Kidney (tissue), 13 donors: ENCODE measurements at regions not wholly inside any gene's neighbourhood (a gene's known extent, or its start where the extent isn't known, plus 50 kb on each side); places are given as distances from the start of the nearest gene placed in this dataset.

Source experiments
- DNase-seq, 5 donors: peaks; one replicate each; pipeline ENCODE4 v3.0.0-alpha.2; 2013 to 2020
- FAIRE-seq: peaks from 2 replicates; lab custom pipeline; 2012; peaks lifted over from hg19 to GRCh38; lab: Jason Lieb, UNC
- H3K27ac ChIP-seq, 2 donors: one replicate each; pipeline ENCODE4 v1.7.0; 2013; ENCODE audit warnings: low read depth in 2 of 2, low read length in 2 of 2, inconsistent platforms in 1 of 2
- H3K27me3 ChIP-seq: one replicate; pipeline ENCODE4 v1.7.1; 2013; ENCODE audit warnings: low read length, inconsistent platforms; ENCODE audit not compliant: control insufficient read depth, insufficient read depth
- H3K36me3 ChIP-seq, 3 donors: one replicate each; pipeline versions ENCODE4 v1.7.0 to v1.7.1; 2013; ENCODE audit warnings: low read length in 3 of 3, control low read depth in 1 of 3, inconsistent platforms in 1 of 3; ENCODE audit not compliant: insufficient read depth in 3 of 3, control insufficient read depth in 2 of 3
- H3K4me1 ChIP-seq, 3 donors: one replicate each; pipeline versions ENCODE4 v1.7.0 to v1.7.1; 2013; ENCODE audit warnings: low read length in 3 of 3, inconsistent platforms in 1 of 3, low read depth in 1 of 3; ENCODE audit not compliant: control insufficient read depth in 2 of 3, insufficient read depth in 2 of 3
- H3K4me3 ChIP-seq, 3 donors: one replicate each; pipeline versions ENCODE4 v1.7.0 to v1.8.1; 2013; ENCODE audit warnings: low read length in 3 of 3, control low read depth in 1 of 3, inconsistent platforms in 1 of 3
- H3K9ac ChIP-seq, 3 donors: one replicate each; pipeline versions ENCODE4 v1.7.0 to v1.7.1; 2013; ENCODE audit warnings: low read length in 3 of 3, control low read depth in 1 of 3, inconsistent platforms in 1 of 3
- H3K9me3 ChIP-seq, 3 donors: one replicate each; pipeline versions ENCODE4 v1.7.0 to v1.7.1; 2013; ENCODE audit warnings: low read length in 3 of 3, control low read depth in 1 of 3, inconsistent platforms in 1 of 3; ENCODE audit not compliant: control insufficient read depth in 2 of 3, insufficient read depth in 1 of 3
- CTCF ChIP-seq: IDR thresholded peaks from 3 replicates; pipeline ENCODE4 v1.5.1; 2012; ENCODE audit warnings: mild to moderate bottlenecking, moderate library complexity, borderline replicate concordance; ENCODE audit not compliant: insufficient read depth; ENCODE audit errors: extremely low read depth
- intact Hi-C: fragments of 100-400 bp; cut with DNase I; formaldehyde crosslinking; loops from one replicate; pipeline ENCODE4 v1.11.1; 2022
- donor health status: control.
- donor health status: control.
- donor health status: control.
- donor health status: control.
- donor health status: control.
- donor health status: DM: yes; HTN: yes; CAD: no.
- donor health status: Normal renal cell carcinoma (clear cell type).

DNA sequence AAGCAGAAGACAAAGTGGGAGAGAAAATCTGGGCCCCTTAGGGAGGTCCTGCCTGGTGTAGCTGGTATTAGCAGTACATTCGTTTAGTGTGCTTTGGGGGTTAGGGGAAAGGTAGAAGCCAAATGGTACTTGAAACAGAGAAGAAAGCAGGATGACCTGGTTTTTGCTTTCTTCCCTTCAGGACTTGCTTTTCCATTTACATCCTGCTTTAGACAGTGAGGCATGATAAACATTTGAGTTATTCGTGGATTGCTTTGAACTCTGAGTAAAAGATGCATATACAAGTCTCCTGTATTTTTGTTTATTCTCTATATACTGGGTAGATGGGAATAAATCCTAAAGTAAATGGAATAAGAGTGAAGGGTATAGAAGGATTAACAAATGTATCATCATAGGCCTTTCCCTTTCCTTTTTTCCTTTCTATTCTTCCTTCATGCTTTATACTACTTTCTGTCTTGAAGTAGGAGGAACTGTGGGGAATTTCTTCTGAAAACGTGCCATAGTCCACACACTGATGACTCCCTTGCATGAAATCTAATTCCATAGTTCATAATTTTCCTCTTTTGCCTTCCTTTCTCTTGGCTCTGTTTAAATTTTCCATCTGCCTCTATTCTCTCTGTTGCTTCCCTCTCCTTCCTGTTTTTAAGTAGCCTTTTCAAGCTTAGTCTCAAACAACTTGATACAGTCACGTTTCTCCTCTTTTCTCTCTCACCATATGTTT, 139.5 kb upstream of the RBMS3 start:
- Histone ChIP-seq H3K4me1 (peaks cover 0 to 7% (median 5%) of the 10 kb centered on the region in 3 donors), H3K9ac (no peak overlapping the region), H3K27me3 (no peaks in the 10 kb centered on the region), H3K27ac (peak overlapping the region in 1 of 2 donors; percentile 10), H3K9me3 (no peaks in the 10 kb centered on the region), H3K4me3 (no peak overlapping the region), H3K36me3 (no peaks in the 10 kb centered on the region)
- TF ChIP-seq CTCF, result no peak
- intact Hi-C loops, result no loop called here
- no peak for DNase-seq
- no peak for FAIRE-seq

- FAIRE-seq, result no peak
- H3K27ac ChIP-seq, result peak overlapping the region in 1 of 2 donors; percentile 10
- no peak for TF ChIP-seq CTCF
These were observed 139.0 kb upstream of the RBMS3 start for GRCh38 chr3:29141918-29142275.

GRCh38 chr3:29143151-29143550, 137.7 kb upstream of the RBMS3 start:
- no peak for TF ChIP-seq CTCF
- Histone ChIP-seq H3K27me3 (no peaks in the 10 kb centered on the region), H3K4me3 (no peak overlapping the region), H3K4me1 (peaks cover 0 to 7% (median 5%) of the 10 kb centered on the region in 3 donors), H3K9me3 (no peaks in the 10 kb centered on the region), H3K27ac (no peak overlapping the region), H3K9ac (no peak overlapping the region), H3K36me3 (no peaks in the 10 kb centered on the region)
- FAIRE-seq (no peak), DNase-seq (no peak)
- intact Hi-C loops, result no loop called here

More at GRCh38 chr3:29141918-29142275, 139.0 kb upstream of the RBMS3 start:
- DNase-seq, result no peak
- Histone ChIP-seq H3K4me3 (no peak overlapping the region), H3K36me3 (no peaks in the 10 kb centered on the region), H3K27me3 (no peaks in the 10 kb centered on the region), H3K4me1 (peaks cover 0 to 7% (median 5%) of the 10 kb centered on the region in 3 donors), H3K9me3 (no peaks in the 10 kb centered on the region), H3K9ac (no peak overlapping the region)
- intact Hi-C loops, result no loop called here
